Fibroblast of lung (primary cell): ENCODE measurements at regions not wholly inside any gene's neighbourhood (a gene's known extent, or its start where the extent isn't known, plus 50 kb on each side); places are given as distances from the start of the nearest gene placed in this dataset.
"Not testable (repeated sequence)": the region's sequence is repeated elsewhere in the genome, so short reads cannot be mapped to it uniquely, and the experiment has no call there.

Source experiments
- CTCF ChIP-seq, 2 donors: IDR thresholded peaks in 1 of 2; conservative IDR thresholded peaks in 1 of 2; 1 replicate in 1 of 2; 2 replicates in 1 of 2; pipeline ENCODE4 v1.5.1; 2011 to 2012; ENCODE audit warnings: low read length in 2 of 2, control low read depth in 1 of 2, inconsistent platforms in 1 of 2, low read depth in 1 of 2, mild to moderate bottlenecking in 1 of 2
- EZH2 ChIP-seq: IDR thresholded peaks from 2 replicates; pipeline ENCODE4 v1.5.1; 2012; ENCODE audit warnings: low read length, control low read depth, mild to moderate bottlenecking; ENCODE audit errors: missing control alignments

- not testable (repeated sequence) for TF ChIP-seq EZH2; CTCF (conservative IDR thresholded peaks at IDR 0.05 in 1 of 2, IDR thresholded peaks at IDR 0.05 in 1 of 2; ENCODE audit: low read depth in 1 of 2, low read length in 2 of 2)
Observed at GRCh38 chr4:97101171-97101570, 1042.1 kb downstream of the STPG2 start.
